ENCODE measurements at regions not wholly inside any gene's neighbourhood (a gene's known extent, or its start where the extent isn't known, plus 50 kb on each side); places are given as distances from the start of the nearest gene placed in this dataset.
"Not testable (repeated sequence)": the region's sequence is repeated elsewhere in the genome, so short reads cannot be mapped to it uniquely, and the experiment has no call there.

GRCh38 chr1:148377992-148378391 lies 105.1 kb downstream of the PPIAL4G start:
- H3K9me3 Mint-ChIP-seq; DNase-seq; H3K36me3 Mint-ChIP-seq (ENCODE audit: insufficient read depth in 2 of 2); H3K27me3 Mint-ChIP-seq (ENCODE audit: low read depth); H3K4me3 Mint-ChIP-seq; ATAC-seq (replicated peaks in 1 of 2); H3K27ac Mint-ChIP-seq: not testable (repeated sequence)
- peaks cover 19% of the 10 kb centered on the region for H3K4me1 Mint-ChIP-seq (ENCODE audit: low read depth)

- ATAC-seq (replicated peaks in 1 of 2); H3K27me3 Mint-ChIP-seq (ENCODE audit: low read depth); H3K4me3 Mint-ChIP-seq; H3K27ac Mint-ChIP-seq; H3K36me3 Mint-ChIP-seq (ENCODE audit: insufficient read depth in 2 of 2); DNase-seq; H3K9me3 Mint-ChIP-seq: not testable (repeated sequence)
- peaks cover 28% of the 10 kb centered on the region for H3K4me1 Mint-ChIP-seq (ENCODE audit: low read depth)
Observed at GRCh38 chr1:148377045-148377444, 106.1 kb downstream of the PPIAL4G start.

DNA sequence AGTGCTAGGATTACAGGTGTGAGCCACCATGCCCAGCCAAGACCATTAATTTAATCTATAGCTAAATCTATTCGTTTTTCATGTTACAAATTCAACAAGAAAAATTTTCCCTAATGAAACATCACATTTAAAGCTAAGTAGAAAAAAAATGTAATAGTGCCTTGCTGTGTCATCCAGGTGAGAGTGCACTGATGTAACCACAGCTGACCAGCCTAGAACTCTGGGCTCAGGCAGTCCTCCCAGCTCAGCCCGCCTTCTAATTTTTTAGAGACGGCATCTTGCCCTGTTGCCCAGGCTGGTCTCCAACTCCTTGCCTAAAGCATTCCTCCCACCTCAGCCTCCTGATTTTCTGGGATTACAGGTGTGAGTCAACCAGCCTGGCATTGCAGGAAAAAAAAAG lies 109.0 kb downstream of the PPIAL4G start:
- Mint-ChIP-seq H3K27ac (no peak overlapping the region), H3K27me3 (ENCODE audit: low read depth) (no peaks in the 10 kb centered on the region), H3K4me1 (ENCODE audit: low read depth) (peaks cover 52% of the 10 kb centered on the region), H3K36me3 (ENCODE audit: insufficient read depth in 2 of 2) (no peaks in the 10 kb centered on the region), H3K9me3 (no peaks in the 10 kb centered on the region), H3K4me3 (peak overlapping the region in 1 of 2 donors; percentile 40)
- no peak for ATAC-seq (replicated peaks in 1 of 2)
- DNase-seq = no peak

DNA sequence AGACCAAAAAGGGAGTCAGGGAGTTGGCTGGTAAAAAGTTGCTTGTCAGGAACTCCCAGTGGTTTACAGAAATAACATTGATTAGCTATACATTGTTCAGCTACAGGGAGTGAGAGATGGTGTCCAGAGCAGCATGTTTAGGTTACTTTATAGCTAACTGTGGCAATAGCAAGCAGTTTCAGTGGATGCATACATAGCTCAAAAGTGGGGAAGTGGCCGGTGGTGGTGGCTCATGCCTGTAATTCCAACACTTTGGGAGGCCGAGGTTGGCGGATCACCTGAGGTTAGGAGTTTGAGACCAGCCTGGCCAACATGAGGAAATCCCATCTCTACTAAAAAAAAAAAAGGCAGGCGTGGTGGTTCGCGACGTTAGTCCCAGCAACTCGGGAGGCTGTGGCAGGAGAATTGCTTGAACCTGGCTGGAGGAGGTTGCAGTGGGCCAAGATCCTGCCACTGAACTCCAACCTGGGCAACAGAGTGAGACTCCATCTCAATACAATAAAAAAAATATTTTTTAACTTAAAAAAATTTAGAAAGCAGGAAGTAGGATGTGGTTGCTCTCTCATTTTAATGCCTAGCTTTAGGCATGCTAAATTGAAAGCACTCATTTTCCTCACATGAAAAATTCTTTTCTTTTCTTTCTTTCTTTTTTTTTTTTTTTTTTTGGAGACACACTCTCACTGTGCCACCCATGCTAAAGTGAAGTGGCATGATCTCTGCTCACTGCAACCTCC lies 109.7 kb downstream of the PPIAL4G start:
- no peak for DNase-seq
- peak in 1 of 2 donors; percentile 9 for ATAC-seq (replicated peaks in 1 of 2)

DNA sequence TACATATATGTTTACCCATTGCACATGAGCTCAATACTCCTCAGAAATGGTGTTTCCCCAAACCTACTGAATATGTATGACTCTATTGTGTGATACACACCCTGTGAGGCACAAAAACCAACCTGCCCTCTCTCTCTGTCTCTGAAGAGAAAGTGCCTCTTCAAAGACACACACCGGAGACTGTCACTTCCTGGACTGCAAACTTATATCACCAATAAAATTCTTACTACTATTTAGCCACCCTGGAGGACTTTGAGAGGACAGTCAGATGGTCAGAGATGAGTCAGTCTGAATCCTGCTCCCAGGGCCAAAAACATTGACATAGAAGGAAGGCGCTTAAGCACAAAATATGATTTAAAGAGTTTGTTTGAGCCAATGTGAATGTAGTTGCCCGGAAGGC lies 110.4 kb downstream of the PPIAL4G start:
- no peaks in the 10 kb centered on the region for H3K9me3 Mint-ChIP-seq
- peak overlapping the region; percentile 96 for H3K27ac Mint-ChIP-seq
- ATAC-seq (replicated peaks in 1 of 2) (peak; percentile 70 to 74), DNase-seq (peak; percentile 60 to 61)
- peaks cover 57% of the 10 kb centered on the region for H3K4me1 Mint-ChIP-seq (ENCODE audit: low read depth)
- H3K4me3 Mint-ChIP-seq = peak overlapping the region; percentile 77 to 90
- no peaks in the 10 kb centered on the region for H3K27me3 Mint-ChIP-seq (ENCODE audit: low read depth)
- no peaks in the 10 kb centered on the region for H3K36me3 Mint-ChIP-seq (ENCODE audit: insufficient read depth in 2 of 2)

More for the DNA sequence above, 109.7 kb downstream of the PPIAL4G start:
- Mint-ChIP-seq H3K4me3 (peak overlapping the region; percentile 77 to 90), H3K4me1 (ENCODE audit: low read depth) (peaks cover 57% of the 10 kb centered on the region), H3K27me3 (ENCODE audit: low read depth) (no peaks in the 10 kb centered on the region), H3K9me3 (no peaks in the 10 kb centered on the region), H3K36me3 (ENCODE audit: insufficient read depth in 2 of 2) (no peaks in the 10 kb centered on the region), H3K27ac (peak overlapping the region; percentile 96)

- H3K9me3 Mint-ChIP-seq; H3K36me3 Mint-ChIP-seq (ENCODE audit: insufficient read depth in 2 of 2); H3K27me3 Mint-ChIP-seq (ENCODE audit: low read depth); DNase-seq: not testable (repeated sequence)
- peak overlapping the region; percentile 77 to 90 for H3K4me3 Mint-ChIP-seq
- peak in 1 of 2 donors; percentile 7 for ATAC-seq (replicated peaks in 1 of 2)
- H3K4me1 Mint-ChIP-seq (ENCODE audit: low read depth) = peaks cover 62% of the 10 kb centered on the region
- H3K27ac Mint-ChIP-seq = peak overlapping the region; percentile 96
Observed at GRCh38 chr1:148372051-148372726, 110.9 kb downstream of the PPIAL4G start.

DNA sequence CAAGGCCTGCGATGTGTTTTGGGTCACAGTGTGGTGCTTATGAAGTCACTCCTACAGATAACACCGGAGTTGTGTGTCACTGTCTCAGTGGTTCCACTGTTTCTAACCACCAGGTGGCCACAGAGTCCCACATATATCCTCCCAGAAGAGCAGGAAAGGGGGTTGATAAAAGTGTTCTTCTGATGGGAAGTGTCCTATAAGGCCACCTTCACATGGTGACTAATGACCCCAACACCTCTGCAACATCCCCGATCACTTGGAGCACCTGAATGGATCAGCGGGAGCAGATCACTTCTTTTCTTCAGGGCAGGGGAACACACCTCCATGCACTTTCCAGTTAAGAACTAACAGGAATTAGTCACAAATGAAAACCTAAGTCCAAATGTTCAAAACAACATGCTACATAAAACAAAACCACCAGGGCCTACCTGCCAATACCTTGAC lies 111.5 kb downstream of the PPIAL4G start:
- H3K9me3 Mint-ChIP-seq; H3K27me3 Mint-ChIP-seq (ENCODE audit: low read depth); H3K36me3 Mint-ChIP-seq (ENCODE audit: insufficient read depth in 2 of 2): not testable (repeated sequence)
- Mint-ChIP-seq H3K4me3 (peak overlapping the region; percentile 77 to 90), H3K27ac (peak overlapping the region; percentile 48), H3K4me1 (ENCODE audit: low read depth) (peaks cover 68% of the 10 kb centered on the region)
- ATAC-seq (replicated peaks in 1 of 2) (peak; percentile 86 to 88), DNase-seq (peak; percentile 77 to 79)

GRCh38 chr1:148370661-148371060 lies 112.4 kb downstream of the PPIAL4G start:
- H3K27ac Mint-ChIP-seq = peak overlapping the region; percentile 61

DNA sequence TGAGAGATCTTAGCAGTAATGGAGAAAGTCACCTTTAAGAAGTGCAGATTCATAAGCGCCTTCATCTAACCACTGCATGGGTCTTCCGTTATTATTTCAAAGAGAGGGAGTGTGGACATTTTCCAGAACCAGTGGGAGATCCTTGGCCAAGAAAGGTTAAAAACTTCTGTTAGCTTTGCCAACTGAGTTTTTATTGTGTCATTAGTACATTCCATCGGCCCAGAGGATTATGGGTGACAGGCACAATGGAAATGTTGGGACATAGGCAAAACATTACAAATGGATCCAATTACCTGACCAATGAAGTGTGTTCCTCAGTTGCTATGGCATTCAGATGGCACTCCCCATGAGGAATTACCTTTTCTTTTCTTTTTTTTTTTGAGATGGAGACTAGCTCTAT lies 115.5 kb downstream of the PPIAL4G start:
- Mint-ChIP-seq H3K27ac (no peak overlapping the region), H3K4me3 (no peak overlapping the region), H3K36me3 (ENCODE audit: insufficient read depth in 2 of 2) (no peaks in the 10 kb centered on the region), H3K9me3 (no peaks in the 10 kb centered on the region), H3K4me1 (ENCODE audit: low read depth) (peaks cover 84% of the 10 kb centered on the region), H3K27me3 (ENCODE audit: low read depth) (no peaks in the 10 kb centered on the region)
- ATAC-seq (replicated peaks in 1 of 2) = no peak
- DNase-seq = no peak

More at GRCh38 chr1:148370661-148371060, 112.4 kb downstream of the PPIAL4G start:
- not testable (repeated sequence) for DNase-seq; H3K9me3 Mint-ChIP-seq; H3K36me3 Mint-ChIP-seq (ENCODE audit: insufficient read depth in 2 of 2); H3K27me3 Mint-ChIP-seq (ENCODE audit: low read depth); ATAC-seq (replicated peaks in 1 of 2)
- peak overlapping the region; percentile 53 to 77 for H3K4me3 Mint-ChIP-seq
- peaks cover 72% of the 10 kb centered on the region for H3K4me1 Mint-ChIP-seq (ENCODE audit: low read depth)

- Mint-ChIP-seq H3K4me1 (ENCODE audit: low read depth) (peaks cover 84% of the 10 kb centered on the region), H3K4me3 (peak overlapping the region in 1 of 2 donors; percentile 68)
- not testable (repeated sequence) for H3K27me3 Mint-ChIP-seq (ENCODE audit: low read depth); H3K27ac Mint-ChIP-seq; ATAC-seq (replicated peaks in 1 of 2); H3K9me3 Mint-ChIP-seq; H3K36me3 Mint-ChIP-seq (ENCODE audit: insufficient read depth in 2 of 2)
- peak; percentile 23 to 31 for DNase-seq
Observed at GRCh38 chr1:148366136-148366753, 116.9 kb downstream of the PPIAL4G start.

GRCh38 chr1:148365151-148365550 lies 118.0 kb downstream of the PPIAL4G start:
- ATAC-seq (replicated peaks in 1 of 2) = peak; percentile 33 to 35
- H3K4me1 Mint-ChIP-seq (ENCODE audit: low read depth) = peaks cover 75% of the 10 kb centered on the region
- H3K4me3 Mint-ChIP-seq = peak overlapping the region; percentile 44 to 71
- H3K27ac Mint-ChIP-seq = peak overlapping the region; percentile 14
- DNase-seq; H3K9me3 Mint-ChIP-seq; H3K36me3 Mint-ChIP-seq (ENCODE audit: insufficient read depth in 2 of 2); H3K27me3 Mint-ChIP-seq (ENCODE audit: low read depth): not testable (repeated sequence)

DNA sequence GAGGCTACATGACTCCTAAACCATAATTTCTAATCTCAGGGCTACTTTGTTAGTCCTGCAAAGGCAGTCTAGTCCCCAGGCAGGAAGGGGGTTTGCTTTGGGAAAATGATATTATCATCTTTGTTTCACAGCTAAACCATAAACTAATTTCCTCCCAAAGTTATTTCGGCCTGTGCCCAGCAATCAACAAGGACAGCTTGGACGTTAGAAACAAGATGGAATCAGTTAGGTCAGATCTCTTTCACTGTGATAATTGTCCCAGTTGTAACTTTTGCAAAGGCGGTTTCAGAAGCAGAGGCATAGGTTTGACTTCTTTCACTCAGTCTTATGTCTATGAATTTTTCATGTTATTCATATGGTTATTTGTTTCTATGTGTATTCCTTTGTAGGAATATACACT lies 119.1 kb downstream of the PPIAL4G start:
- not testable (repeated sequence) for DNase-seq; H3K27me3 Mint-ChIP-seq (ENCODE audit: low read depth); H3K36me3 Mint-ChIP-seq (ENCODE audit: insufficient read depth in 2 of 2); ATAC-seq (replicated peaks in 1 of 2); H3K9me3 Mint-ChIP-seq; H3K27ac Mint-ChIP-seq
- Mint-ChIP-seq H3K4me3 (peak overlapping the region; percentile 52 to 80), H3K4me1 (ENCODE audit: low read depth) (peaks cover 69% of the 10 kb centered on the region)

- H3K27me3 Mint-ChIP-seq (ENCODE audit: low read depth) = no peaks in the 10 kb centered on the region
- H3K36me3 Mint-ChIP-seq (ENCODE audit: insufficient read depth in 2 of 2) = no peaks in the 10 kb centered on the region
- H3K27ac Mint-ChIP-seq = no peak overlapping the region
- peak; percentile 38 to 57 for DNase-seq
- ATAC-seq (replicated peaks in 1 of 2) = peak; percentile 36 to 38
- H3K4me1 Mint-ChIP-seq (ENCODE audit: low read depth) = peaks cover 66% of the 10 kb centered on the region
- peak overlapping the region; percentile 80 to 89 for H3K4me3 Mint-ChIP-seq
- H3K9me3 Mint-ChIP-seq = no peaks in the 10 kb centered on the region
Observed at GRCh38 chr1:148363439-148363810, 119.7 kb downstream of the PPIAL4G start.
